Loucy (cell line): ENCODE measurements at regions not wholly inside any gene's neighbourhood (a gene's known extent, or its start where the extent isn't known, plus 50 kb on each side); places are given as distances from the start of the nearest gene placed in this dataset.

Experiments used
- CTCF ChIP-seq: fragments of 200-600 bp; sonication (generic); conservative IDR thresholded peaks from 2 replicates; pipeline ENCODE4 v1.5.1; 2014; ENCODE audit warnings: mild to moderate bottlenecking, antibody characterized with exemption, low read length
- EZH2phosphoT487 ChIP-seq: fragments of 200-600 bp; IDR thresholded peaks from 2 replicates; pipeline ENCODE4 v1.6.1; 2018; ENCODE audit warnings: antibody characterized with exemption, mild to moderate bottlenecking, moderate library complexity, borderline replicate concordance

DNA sequence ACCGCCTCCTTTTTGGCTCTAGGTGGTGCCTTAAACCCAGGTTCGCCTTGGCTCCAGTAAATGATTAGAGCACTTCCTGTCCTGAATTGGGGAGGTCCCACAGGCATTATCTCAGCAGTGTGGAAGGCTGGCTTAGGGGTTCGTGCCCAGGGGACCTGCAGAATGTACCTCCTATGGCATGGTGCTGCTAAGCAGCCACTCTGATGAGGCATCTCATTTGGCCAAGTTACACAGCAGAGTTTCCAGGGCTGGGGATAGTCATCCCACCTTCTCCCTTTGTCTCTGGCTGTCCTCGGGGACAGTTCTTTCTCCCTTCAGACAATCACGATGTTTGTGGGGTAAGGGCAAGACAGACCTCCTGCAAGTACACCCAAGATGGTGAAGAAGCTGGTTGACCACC, 371.2 kb downstream of the VPS13C start:
- no peak for TF ChIP-seq CTCF
- no peak for TF ChIP-seq EZH2phosphoT487
